Thyroid gland (tissue), 4 donors: ENCODE measurements at regions not wholly inside any gene's neighbourhood (a gene's known extent, or its start where the extent isn't known, plus 50 kb on each side); places are given as distances from the start of the nearest gene placed in this dataset.
"Not testable (repeated sequence)": the region's sequence is repeated elsewhere in the genome, so short reads cannot be mapped to it uniquely, and the experiment has no call there.

Experiments used
- DNase-seq, 2 donors: peaks; one replicate each; pipeline ENCODE4 v3.0.0-alpha.2; 2019
- H3K27ac ChIP-seq, 3 donors: fragments of 200-600 bp; sonication (generic); 1 replicate in 2 of 3; 2 replicates in 1 of 3; pipeline ENCODE4 v1.5.1; 2016 to 2019; ENCODE audit warnings: mild to moderate bottlenecking in 1 of 3, moderate library complexity in 1 of 3
- H3K27me3 ChIP-seq: fragments of 200-600 bp; sonication (generic); one replicate; pipeline ENCODE4 v1.5.1; 2019
- H3K36me3 ChIP-seq, 2 donors: fragments of 200-600 bp; sonication (generic); one replicate each; pipeline ENCODE4 v1.5.1; 2016 to 2019
- H3K4me1 ChIP-seq, 2 donors: fragments of 200-600 bp; sonication (generic); one replicate each; pipeline ENCODE4 v1.5.1; 2017 to 2019
- H3K4me3 ChIP-seq, 3 donors: fragments of 200-600 bp; sonication (generic); replicated peaks in 1 of 3; 1 replicate in 2 of 3; 2 replicates in 1 of 3; pipeline ENCODE4 v1.5.1; 2016; ENCODE audit warnings: mild to moderate bottlenecking in 1 of 3
- H3K9me3 ChIP-seq: fragments of 200-600 bp; sonication (generic); one replicate; pipeline ENCODE4 v1.5.1; 2017
- POLR2A ChIP-seq, 2 donors: fragments of 450-650 bp; IDR thresholded peaks; one replicate each; pipeline ENCODE4 v1.6.1; 2017; ENCODE audit warnings: antibody characterized with exemption in 2 of 2, mild to moderate bottlenecking in 2 of 2, moderate library complexity in 1 of 2
- WGBS, 2 donors: methylation state at CpG; one replicate each; pipeline ENCODE4 v1.1.5; 2017; 5-methylcytosine and 5-hydroxymethylcytosine counted together
- intact Hi-C: fragments of 100-400 bp; cut with DNase I; formaldehyde crosslinking; loops from one replicate; pipeline ENCODE4 v1.15.1; 2023
- TF ChIP-seq, protein P1 (sequence below), 6 experiments: fragments of 200-600 bp in 3 of 6; fragments of 450-650 bp in 3 of 6; sonication (generic) in 3 of 6; IDR thresholded peaks; one replicate each; pipeline ENCODE4 v1.5.1; 2016 to 2019; ENCODE audit warnings: antibody characterized with exemption in 6 of 6, mild to moderate bottlenecking in 2 of 6, inconsistent platforms in 1 of 6, moderate library complexity in 1 of 6

DNA sequence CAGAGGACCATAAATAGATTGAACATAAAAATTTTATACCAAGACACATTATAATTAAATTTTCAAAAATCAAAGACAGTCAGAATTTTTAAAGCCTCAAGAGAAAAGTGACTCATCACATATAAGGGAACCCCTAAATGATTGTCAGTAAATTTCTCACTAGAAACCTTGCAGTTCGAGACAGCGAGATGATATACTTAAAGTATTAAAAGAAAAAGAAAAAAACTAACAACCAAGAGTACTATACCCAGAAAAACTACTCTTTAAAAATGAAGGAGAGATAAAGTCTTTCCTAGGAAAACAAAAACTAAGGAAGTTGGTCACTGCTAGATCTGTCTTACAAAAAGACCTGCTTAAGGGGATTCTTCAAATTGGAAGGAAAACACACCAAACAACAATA, 251.4 kb upstream of the MSX2 start:
- TF ChIP-seq POLR2A (IDR thresholded peaks at IDR 0.05), result no peak
- TF ChIP-seq, protein P1, sequence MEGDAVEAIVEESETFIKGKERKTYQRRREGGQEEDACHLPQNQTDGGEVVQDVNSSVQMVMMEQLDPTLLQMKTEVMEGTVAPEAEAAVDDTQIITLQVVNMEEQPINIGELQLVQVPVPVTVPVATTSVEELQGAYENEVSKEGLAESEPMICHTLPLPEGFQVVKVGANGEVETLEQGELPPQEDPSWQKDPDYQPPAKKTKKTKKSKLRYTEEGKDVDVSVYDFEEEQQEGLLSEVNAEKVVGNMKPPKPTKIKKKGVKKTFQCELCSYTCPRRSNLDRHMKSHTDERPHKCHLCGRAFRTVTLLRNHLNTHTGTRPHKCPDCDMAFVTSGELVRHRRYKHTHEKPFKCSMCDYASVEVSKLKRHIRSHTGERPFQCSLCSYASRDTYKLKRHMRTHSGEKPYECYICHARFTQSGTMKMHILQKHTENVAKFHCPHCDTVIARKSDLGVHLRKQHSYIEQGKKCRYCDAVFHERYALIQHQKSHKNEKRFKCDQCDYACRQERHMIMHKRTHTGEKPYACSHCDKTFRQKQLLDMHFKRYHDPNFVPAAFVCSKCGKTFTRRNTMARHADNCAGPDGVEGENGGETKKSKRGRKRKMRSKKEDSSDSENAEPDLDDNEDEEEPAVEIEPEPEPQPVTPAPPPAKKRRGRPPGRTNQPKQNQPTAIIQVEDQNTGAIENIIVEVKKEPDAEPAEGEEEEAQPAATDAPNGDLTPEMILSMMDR (IDR thresholded peaks at IDR 0.05), result no peak
- WGBS, 2 donors, result 93 to 96% methylated on average over 2 of the region's 2 CpGs
- no peak for DNase-seq
- no peaks in the 10 kb centered on the region for H3K9me3 ChIP-seq
- no peaks in the 10 kb centered on the region for H3K4me1 ChIP-seq
- no peaks in the 10 kb centered on the region for H3K27me3 ChIP-seq
- intact Hi-C loops, result no loop called here
- no peak overlapping the region for H3K27ac ChIP-seq
- H3K36me3 ChIP-seq, result no peaks in the 10 kb centered on the region
- no peak overlapping the region for H3K4me3 ChIP-seq

DNA sequence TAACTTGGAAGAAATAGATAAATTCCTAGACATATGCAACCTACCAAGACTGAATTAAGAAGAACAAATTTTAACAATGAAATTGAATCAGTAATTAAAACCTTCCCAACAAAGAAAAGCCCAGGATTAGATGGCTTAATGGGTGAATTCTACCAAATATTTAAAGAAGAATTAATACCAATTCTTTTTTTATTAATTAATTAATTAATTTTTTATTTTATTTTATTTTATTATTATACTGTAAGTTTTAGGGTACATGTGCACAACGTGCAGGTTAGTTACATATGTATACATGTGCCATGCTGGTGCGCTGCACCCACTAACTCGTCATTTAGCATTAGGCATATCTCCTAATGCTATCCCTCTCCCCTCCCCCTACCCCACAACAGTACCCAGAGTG, 248.4 kb upstream of the MSX2 start:
- H3K4me1 ChIP-seq, H3K36me3 ChIP-seq, H3K9me3 ChIP-seq, H3K27me3 ChIP-seq, H3K27ac ChIP-seq, intact Hi-C loops, DNase-seq, H3K4me3 ChIP-seq: not testable (repeated sequence)
- WGBS, 2 donors, result 78 to 94% methylated on average over 3 of the region's 3 CpGs

DNA sequence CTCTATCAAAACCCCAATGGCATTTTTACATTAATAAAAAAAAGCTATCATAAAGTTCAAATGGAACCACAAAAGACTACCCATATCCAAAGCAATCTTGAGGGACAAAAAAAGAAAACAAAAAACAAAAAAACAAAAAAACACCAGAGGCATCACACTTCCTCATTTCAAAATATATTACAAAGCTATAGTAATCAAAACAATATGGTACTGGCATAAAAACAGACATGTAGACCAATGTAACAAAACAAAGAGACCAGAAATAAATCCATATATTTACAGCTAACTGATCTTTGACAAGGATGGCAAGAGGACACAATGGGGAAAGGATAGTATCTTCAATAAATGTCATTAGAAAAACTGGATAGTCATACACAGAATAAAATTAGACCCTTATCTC, 245.1 kb upstream of the MSX2 start:
- H3K27me3 ChIP-seq, result no peaks in the 10 kb centered on the region
- DNase-seq, result no peak
- TF ChIP-seq POLR2A (IDR thresholded peaks at IDR 0.05), result no peak
- TF ChIP-seq, protein P1 (IDR thresholded peaks at IDR 0.05), result no peak
- no peaks in the 10 kb centered on the region for H3K4me1 ChIP-seq
- no peaks in the 10 kb centered on the region for H3K36me3 ChIP-seq
- no peak overlapping the region for H3K27ac ChIP-seq
- H3K9me3 ChIP-seq, result no peaks in the 10 kb centered on the region
- intact Hi-C loops, result no loop called here
- H3K4me3 ChIP-seq, result no peak overlapping the region

DNA sequence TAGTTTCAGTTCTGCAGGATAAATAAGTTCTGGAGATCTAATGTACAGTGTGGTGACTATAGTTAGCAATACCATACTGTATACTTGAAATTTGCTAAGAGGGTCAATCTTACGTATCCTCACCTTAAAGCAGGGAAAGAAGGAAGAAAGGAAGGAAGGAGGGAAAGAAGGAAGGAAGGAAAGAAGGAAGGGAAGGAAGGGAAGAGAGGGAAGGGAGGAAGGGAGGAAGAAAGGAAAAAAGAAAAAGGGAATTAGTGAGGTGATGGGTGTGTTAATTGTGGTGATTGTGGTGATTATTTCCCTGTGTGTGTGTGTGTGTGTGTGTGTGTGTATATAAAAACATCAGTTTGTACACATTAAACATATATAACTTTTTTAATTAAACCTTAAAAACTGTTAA, 242.6 kb upstream of the MSX2 start:
- no peaks in the 10 kb centered on the region for H3K9me3 ChIP-seq
- WGBS, 2 donors, result 89 to 94% methylated on average over 1 of the region's 1 CpG
- no peak for DNase-seq
- no peak overlapping the region for H3K27ac ChIP-seq
- intact Hi-C loops, result no loop called here
- no peaks in the 10 kb centered on the region for H3K36me3 ChIP-seq
- TF ChIP-seq, protein P1 (IDR thresholded peaks at IDR 0.05), result no peak
- no peak for TF ChIP-seq POLR2A (IDR thresholded peaks at IDR 0.05)
- H3K4me3 ChIP-seq, result no peak overlapping the region
- no peaks in the 10 kb centered on the region for H3K27me3 ChIP-seq
- H3K4me1 ChIP-seq, result no peaks in the 10 kb centered on the region

DNA sequence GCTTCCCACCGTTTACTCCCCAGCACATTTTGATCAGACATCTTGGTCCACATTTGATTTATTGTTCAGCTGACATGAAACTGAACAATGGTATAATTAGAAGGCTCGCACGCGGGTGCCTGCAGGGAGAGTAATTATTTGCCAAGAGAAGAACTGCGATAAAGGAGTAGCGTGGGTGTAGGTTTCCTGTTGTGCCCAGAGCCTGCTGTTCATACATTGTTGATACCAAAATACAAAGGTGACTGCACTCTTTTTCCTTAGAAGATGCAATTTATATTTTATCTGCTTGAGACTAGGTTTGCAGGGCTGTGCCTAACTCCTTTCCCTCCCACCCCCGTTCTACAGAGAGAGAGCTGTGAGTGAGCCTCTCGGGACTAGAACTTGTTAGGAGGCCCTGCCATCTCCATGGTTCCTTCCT, 241.8 kb upstream of the MSX2 start:
- TF ChIP-seq POLR2A (IDR thresholded peaks at IDR 0.05), result no peak
- TF ChIP-seq, protein P1 (IDR thresholded peaks at IDR 0.05), result no peak
- H3K27me3 ChIP-seq, result no peaks in the 10 kb centered on the region
- WGBS, 2 donors, result 62 to 78% methylated on average over 8 of the region's 8 CpGs
- no peaks in the 10 kb centered on the region for H3K9me3 ChIP-seq
- no peak for DNase-seq
- intact Hi-C loops, result no loop called here
- no peaks in the 10 kb centered on the region for H3K4me1 ChIP-seq
- H3K36me3 ChIP-seq, result no peaks in the 10 kb centered on the region
- no peak overlapping the region for H3K4me3 ChIP-seq
- H3K27ac ChIP-seq, result no peak overlapping the region

DNA sequence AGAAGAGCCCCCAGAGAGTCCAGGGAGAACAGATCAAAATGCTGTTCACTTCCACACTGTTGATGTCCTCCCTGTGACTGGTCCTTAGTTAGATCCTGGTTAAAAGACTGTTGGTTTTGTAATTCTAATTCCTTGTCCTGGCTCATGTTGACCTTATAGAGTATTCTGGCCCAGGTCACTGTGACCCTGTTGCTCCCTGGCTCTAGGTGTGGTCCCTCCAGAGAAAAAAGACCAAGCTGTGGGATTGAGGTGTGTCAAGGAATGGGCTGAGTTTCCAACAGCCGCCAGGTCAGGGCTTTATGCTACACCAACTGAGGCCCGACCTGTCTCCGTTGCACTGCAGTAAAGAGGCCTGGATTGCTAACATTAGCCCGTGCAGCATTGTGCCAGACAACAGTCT, 241.0 kb upstream of the MSX2 start:
- no peak overlapping the region for H3K4me3 ChIP-seq
- H3K27ac ChIP-seq, result no peak overlapping the region
- no peaks in the 10 kb centered on the region for H3K36me3 ChIP-seq
- DNase-seq, result no peak
- TF ChIP-seq, protein P1 (IDR thresholded peaks at IDR 0.05), result no peak
- TF ChIP-seq POLR2A (IDR thresholded peaks at IDR 0.05), result no peak
- H3K27me3 ChIP-seq, result no peaks in the 10 kb centered on the region
- intact Hi-C loops, result no loop called here
- H3K4me1 ChIP-seq, result no peaks in the 10 kb centered on the region
- H3K9me3 ChIP-seq, result no peaks in the 10 kb centered on the region
- 84 to 90% methylated on average over 4 of the region's 4 CpGs for WGBS, 2 donors
